RWPE2 (cell line): ENCODE measurements at regions not wholly inside any gene's neighbourhood (a gene's known extent, or its start where the extent isn't known, plus 50 kb on each side); places are given as distances from the start of the nearest gene placed in this dataset.

Experiments
- ATAC-seq: fragments of 200-7000 bp; cut with Tn5 transposase; 3 replicates; pipeline ENCODE4 v1.9.1; 2021; ENCODE audit warnings: low read depth
- DNase-seq: peaks from one replicate; pipeline ENCODE4 v3.0.0-alpha.2; 2020; ENCODE audit warnings: low spot score
- H3K27ac ChIP-seq: fragments of 450-650 bp; 2 replicates; pipeline ENCODE4 v1.5.1; 2017; ENCODE audit warnings: mild to moderate bottlenecking; ENCODE audit not compliant: poor library complexity, severe bottlenecking
- H3K27me3 ChIP-seq: fragments of 250-450 bp; sonication (Bioruptor Pico); 2 replicates; pipeline ENCODE4 v1.5.1; 2021; ENCODE audit warnings: mild to moderate bottlenecking, moderate library complexity; ENCODE audit not compliant: insufficient read depth, poor library complexity, severe bottlenecking
- H3K36me3 ChIP-seq: fragments of 250-450 bp; sonication (Bioruptor Pico); 2 replicates; pipeline ENCODE4 v1.5.1; 2020; ENCODE audit warnings: low read depth, mild to moderate bottlenecking, moderate library complexity
- H3K4me1 ChIP-seq: fragments of 250-450 bp; sonication (Bioruptor Pico); 2 replicates; pipeline ENCODE4 v1.5.1; 2021; ENCODE audit warnings: mild to moderate bottlenecking, moderate library complexity; ENCODE audit not compliant: insufficient read depth, poor library complexity, severe bottlenecking
- H3K4me3 ChIP-seq: fragments of 250-450 bp; sonication (Bioruptor Pico); 2 replicates; pipeline ENCODE4 v1.5.1; 2021; ENCODE audit warnings: mild to moderate bottlenecking, moderate library complexity; ENCODE audit not compliant: severe bottlenecking
- H3K9me3 ChIP-seq: fragments of 250-450 bp; sonication (Bioruptor Pico); 2 replicates; pipeline ENCODE4 v1.5.1; 2021; ENCODE audit warnings: mild to moderate bottlenecking, moderate library complexity; ENCODE audit not compliant: severe bottlenecking
- TF ChIP-seq, protein P1 (sequence below): fragments of 450-650 bp; IDR thresholded peaks from one replicate; pipeline ENCODE4 v1.5.1; 2017; ENCODE audit warnings: mild to moderate bottlenecking, moderate library complexity; ENCODE audit not compliant: poor library complexity, severe bottlenecking

- Histone ChIP-seq H3K27me3 (no peaks in the 10 kb centered on the region), H3K9me3 (peaks cover 2% of the 10 kb centered on the region), H3K27ac (no peak overlapping the region), H3K4me1 (no peaks in the 10 kb centered on the region), H3K4me3 (no peak overlapping the region), H3K36me3 (no peaks in the 10 kb centered on the region)
- TF ChIP-seq, protein P1, sequence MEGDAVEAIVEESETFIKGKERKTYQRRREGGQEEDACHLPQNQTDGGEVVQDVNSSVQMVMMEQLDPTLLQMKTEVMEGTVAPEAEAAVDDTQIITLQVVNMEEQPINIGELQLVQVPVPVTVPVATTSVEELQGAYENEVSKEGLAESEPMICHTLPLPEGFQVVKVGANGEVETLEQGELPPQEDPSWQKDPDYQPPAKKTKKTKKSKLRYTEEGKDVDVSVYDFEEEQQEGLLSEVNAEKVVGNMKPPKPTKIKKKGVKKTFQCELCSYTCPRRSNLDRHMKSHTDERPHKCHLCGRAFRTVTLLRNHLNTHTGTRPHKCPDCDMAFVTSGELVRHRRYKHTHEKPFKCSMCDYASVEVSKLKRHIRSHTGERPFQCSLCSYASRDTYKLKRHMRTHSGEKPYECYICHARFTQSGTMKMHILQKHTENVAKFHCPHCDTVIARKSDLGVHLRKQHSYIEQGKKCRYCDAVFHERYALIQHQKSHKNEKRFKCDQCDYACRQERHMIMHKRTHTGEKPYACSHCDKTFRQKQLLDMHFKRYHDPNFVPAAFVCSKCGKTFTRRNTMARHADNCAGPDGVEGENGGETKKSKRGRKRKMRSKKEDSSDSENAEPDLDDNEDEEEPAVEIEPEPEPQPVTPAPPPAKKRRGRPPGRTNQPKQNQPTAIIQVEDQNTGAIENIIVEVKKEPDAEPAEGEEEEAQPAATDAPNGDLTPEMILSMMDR = no peak
- no peak for DNase-seq
- ATAC-seq = no peak
Measured at GRCh38 chr10:90130321-90131086, 429.1 kb downstream of the KIF20B start.

DNA sequence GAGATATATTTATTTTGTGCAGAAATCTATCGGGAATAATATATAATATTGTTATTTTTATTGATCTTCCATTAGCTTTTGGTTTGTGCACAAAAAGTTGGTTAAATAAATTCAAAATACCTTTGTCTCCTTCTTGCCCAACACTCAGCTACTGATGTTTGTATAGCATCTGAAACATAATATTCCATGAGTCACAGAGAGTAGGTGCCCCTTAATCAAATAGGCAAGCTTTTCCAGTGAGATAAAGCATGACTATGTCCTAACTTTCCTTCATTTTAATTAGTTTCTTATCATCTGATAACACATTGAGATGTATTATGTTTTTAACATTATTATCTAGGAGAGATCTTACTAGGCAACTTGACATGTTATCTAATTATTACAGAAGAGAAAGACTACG, 432.2 kb downstream of the KIF20B start:
- H3K36me3 ChIP-seq = no peaks in the 10 kb centered on the region
- no peak overlapping the region for H3K4me3 ChIP-seq
- TF ChIP-seq, protein P1 = no peak
- no peak for ATAC-seq
- no peak for DNase-seq
- H3K9me3 ChIP-seq = peaks cover 9% of the 10 kb centered on the region
- H3K4me1 ChIP-seq = no peaks in the 10 kb centered on the region
- H3K27ac ChIP-seq = no peak overlapping the region
- H3K27me3 ChIP-seq = no peaks in the 10 kb centered on the region

- H3K27ac ChIP-seq = no peak overlapping the region
- ATAC-seq (no peak), DNase-seq (no peak)
- no peaks in the 10 kb centered on the region for H3K4me1 ChIP-seq
- no peaks in the 10 kb centered on the region for H3K36me3 ChIP-seq
- H3K9me3 ChIP-seq = peaks cover 7% of the 10 kb centered on the region
- no peaks in the 10 kb centered on the region for H3K27me3 ChIP-seq
- no peak overlapping the region for H3K4me3 ChIP-seq
- TF ChIP-seq, protein P1 = no peak
Measured at GRCh38 chr10:90136731-90137316, 435.4 kb downstream of the KIF20B start.

DNA sequence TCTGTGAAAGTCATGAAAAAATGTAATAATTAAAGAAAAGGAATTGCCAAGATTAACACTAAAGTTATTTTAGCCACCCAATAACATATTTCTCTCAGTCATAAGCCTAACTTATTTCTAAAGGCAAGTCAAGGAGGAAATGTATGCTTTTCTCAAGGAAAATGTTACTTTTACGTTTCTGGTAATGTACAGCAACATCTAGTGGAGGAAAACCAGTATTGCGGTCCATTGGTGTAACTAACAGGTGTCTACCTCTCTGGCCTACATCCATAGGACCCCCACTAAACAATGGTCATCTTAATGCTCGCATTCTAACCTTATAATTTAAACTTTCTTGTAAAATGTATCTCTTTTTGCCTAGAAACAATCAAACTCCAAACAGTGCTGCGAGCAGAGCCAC, 437.5 kb downstream of the KIF20B start:
- DNase-seq (no peak), ATAC-seq (no peak)
- no peak overlapping the region for H3K27ac ChIP-seq
- TF ChIP-seq, protein P1 = peak; percentile 14
- H3K36me3 ChIP-seq = no peaks in the 10 kb centered on the region
- no peaks in the 10 kb centered on the region for H3K27me3 ChIP-seq
- no peaks in the 10 kb centered on the region for H3K4me1 ChIP-seq
- H3K9me3 ChIP-seq = peaks cover 7% of the 10 kb centered on the region
- no peak overlapping the region for H3K4me3 ChIP-seq

- Histone ChIP-seq H3K4me3 (no peak overlapping the region), H3K36me3 (no peaks in the 10 kb centered on the region), H3K27ac (no peak overlapping the region), H3K4me1 (no peaks in the 10 kb centered on the region), H3K27me3 (no peaks in the 10 kb centered on the region), H3K9me3 (peaks cover 6% of the 10 kb centered on the region)
- no peak for DNase-seq
- TF ChIP-seq, protein P1 = no peak
- ATAC-seq = no peak
Measured at GRCh38 chr10:90141791-90142190, 440.4 kb downstream of the KIF20B start.
